WTC11 (cell line): ENCODE measurements at regions not wholly inside any gene's neighbourhood (a gene's known extent, or its start where the extent isn't known, plus 50 kb on each side); places are given as distances from the start of the nearest gene placed in this dataset.
A peak's percentile ranks its signal among the peaks of the same experiment; 100 is the strongest.

Source experiments
- ATAC-seq: fragments of 200-7000 bp; cut with Tn5 transposase; 2 replicates; pipeline ENCODE4 v1.10.0; 2021; ENCODE audit warnings: mild to moderate bottlenecking, moderate library complexity
- CTCF ChIA-PET: fragments of 300-600 bp; sonication (Branson Sonifier 250); formaldehyde crosslinking; loops from one replicate; lab custom pipeline; 2021; ENCODE audit warnings: antibody characterized with exemption; lab: Charles Lee
- POLR2A ChIA-PET: fragments of 350-600 bp; sonication (Branson Sonifier 250); formaldehyde crosslinking; loops from one replicate; lab custom pipeline; 2021; ENCODE audit warnings: antibody characterized with exemption; lab: Charles Lee
- DNase-seq: peaks from one replicate; pipeline ENCODE4 v3.0.0; 2021; ENCODE audit warnings: low spot score
- H3K27ac Mint-ChIP-seq: 2 replicates; pipeline ENCODE4 v1.8.0; 2021; ENCODE audit warnings: mixed read lengths
- H3K27me3 Mint-ChIP-seq: 2 replicates; pipeline ENCODE4 v1.8.0; 2021; ENCODE audit warnings: low read depth, mild to moderate bottlenecking, moderate library complexity, mixed read lengths
- H3K36me3 Mint-ChIP-seq: 2 replicates; pipeline ENCODE4 v1.8.0; 2021; ENCODE audit warnings: mixed read lengths
- H3K4me1 Mint-ChIP-seq: 2 replicates; pipeline ENCODE4 v1.8.0; 2022; ENCODE audit warnings: mixed read lengths
- H3K4me3 Mint-ChIP-seq: 2 replicates; pipeline ENCODE4 v1.8.0; 2021; ENCODE audit warnings: mild to moderate bottlenecking, moderate library complexity, mixed read lengths
- H3K9me3 Mint-ChIP-seq: 2 replicates; pipeline ENCODE4 v1.8.0; 2021; ENCODE audit warnings: mixed read lengths
- CREM ChIP-seq: sonication (generic); formaldehyde crosslinking; IDR thresholded peaks from 2 replicates; pipeline ENCODE4 v1.8.1; 2022; ENCODE audit warnings: mild to moderate bottlenecking, missing genetic modification reagents, moderate library complexity
- EMX1 ChIP-seq: fragments of 250-450 bp; sonication (Bioruptor Pico); IDR thresholded peaks from 2 replicates; pipeline ENCODE4 v1.8.0; 2021; ENCODE audit warnings: mild to moderate bottlenecking
- GTF2I ChIP-seq: fragments of 250-450 bp; sonication (Bioruptor Pico); conservative IDR thresholded peaks from 2 replicates; pipeline ENCODE4 v1.4.0; 2021; ENCODE audit warnings: mild to moderate bottlenecking
- MXD4 ChIP-seq: fragments of 250-450 bp; sonication (Bioruptor Pico); IDR thresholded peaks from 2 replicates; pipeline ENCODE4 v1.8.0; 2021; ENCODE audit warnings: mild to moderate bottlenecking, moderate library complexity, borderline replicate concordance
- MYBL2 ChIP-seq: sonication (generic); formaldehyde crosslinking; IDR thresholded peaks from 2 replicates; pipeline ENCODE4 v1.8.1; 2023; ENCODE audit warnings: mild to moderate bottlenecking, moderate library complexity, missing genetic modification reagents
- NFATC4 ChIP-seq: fragments of 250-450 bp; sonication (Bioruptor Pico); IDR thresholded peaks from 2 replicates; pipeline ENCODE4 v1.9.0; 2021; ENCODE audit warnings: mild to moderate bottlenecking
- RORB ChIP-seq: fragments of 250-450 bp; sonication (Bioruptor Pico); IDR thresholded peaks from 2 replicates; pipeline ENCODE4 v1.9.0; 2021; ENCODE audit warnings: mild to moderate bottlenecking
- SMAD4 ChIP-seq: sonication (generic); formaldehyde crosslinking; IDR thresholded peaks from 2 replicates; pipeline ENCODE4 v1.8.0; 2022; ENCODE audit warnings: mild to moderate bottlenecking, missing genetic modification reagents
- ZNF121 ChIP-seq: sonication (generic); formaldehyde crosslinking; IDR thresholded peaks from 2 replicates; pipeline ENCODE4 v1.8.0; 2023; ENCODE audit warnings: missing genetic modification reagents
- ZNF138 ChIP-seq: sonication (generic); formaldehyde crosslinking; conservative IDR thresholded peaks from 2 replicates; pipeline ENCODE4 v1.8.1; 2022; ENCODE audit warnings: mild to moderate bottlenecking, moderate library complexity, missing genetic modification reagents
- ZNF263 ChIP-seq: sonication (generic); formaldehyde crosslinking; IDR thresholded peaks from 2 replicates; pipeline ENCODE4 v1.8.1; 2022; ENCODE audit warnings: low read depth, mild to moderate bottlenecking, moderate library complexity, missing genetic modification reagents
- ZNF671 ChIP-seq: fragments of 250-450 bp; sonication (Bioruptor Pico); IDR thresholded peaks from 2 replicates; pipeline ENCODE4 v1.8.0; 2021; ENCODE audit warnings: mild to moderate bottlenecking
- TF ChIP-seq, protein P1 (sequence below): sonication (generic); formaldehyde crosslinking; IDR thresholded peaks from 2 replicates; pipeline ENCODE4 v1.8.0; 2022; ENCODE audit warnings: mild to moderate bottlenecking, missing genetic modification reagents
- TF ChIP-seq, protein P2 (sequence below): sonication (generic); formaldehyde crosslinking; IDR thresholded peaks from 2 replicates; pipeline ENCODE4 v1.8.0; 2023; ENCODE audit warnings: missing genetic modification reagents
- TF ChIP-seq, protein P3 (sequence below): sonication (generic); formaldehyde crosslinking; IDR thresholded peaks from 2 replicates; pipeline ENCODE4 v1.8.0; 2023; ENCODE audit warnings: missing genetic modification reagents, mild to moderate bottlenecking, borderline replicate concordance
- TF ChIP-seq, protein P4 (sequence below): fragments of 250-450 bp; sonication (Bioruptor Pico); IDR thresholded peaks from 2 replicates; pipeline ENCODE4 v2.1.2; 2022; ENCODE audit warnings: mild to moderate bottlenecking, moderate library complexity
- TF ChIP-seq, protein P5 (sequence below): sonication (generic); formaldehyde crosslinking; IDR thresholded peaks from 2 replicates; pipeline ENCODE4 v1.8.1; 2023; ENCODE audit warnings: mild to moderate bottlenecking, missing genetic modification reagents
- TF ChIP-seq, protein P6 (sequence below): sonication (generic); formaldehyde crosslinking; IDR thresholded peaks from 2 replicates; pipeline ENCODE4 v1.8.1; 2023; ENCODE audit warnings: mild to moderate bottlenecking, missing genetic modification reagents, borderline replicate concordance
- TF ChIP-seq, protein P7 (sequence below): sonication (generic); formaldehyde crosslinking; conservative IDR thresholded peaks from 2 replicates; pipeline ENCODE4 v1.8.1; 2022; ENCODE audit warnings: mild to moderate bottlenecking, missing genetic modification reagents

DNA sequence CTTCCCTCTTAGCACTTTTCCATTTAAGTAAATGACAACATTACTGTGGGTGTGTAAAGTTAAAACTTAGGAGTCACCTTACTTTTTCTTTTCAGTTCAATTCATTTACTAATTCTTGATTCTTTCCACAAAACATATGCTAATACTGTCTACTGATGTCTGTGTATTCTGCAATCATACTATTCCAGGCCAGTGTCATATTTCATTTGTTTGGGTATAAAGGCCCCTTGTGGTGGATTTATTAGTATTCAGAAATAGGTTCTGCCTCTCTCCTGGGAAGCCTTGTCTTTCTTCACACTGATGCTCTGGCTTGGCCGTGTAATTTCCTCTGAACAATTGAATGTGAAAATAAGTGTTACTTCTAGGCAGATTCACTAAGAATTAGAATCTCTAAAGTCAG is 621.9 kb upstream of the SPRY2 start:
- H3K27me3 Mint-ChIP-seq: no peaks in the 10 kb centered on the region
- TF ChIP-seq RORB (CRISPR knock-in tag): no peak
- TF ChIP-seq ZNF671 (CRISPR knock-in tag): no peak
- TF ChIP-seq ZNF263: no peak
- TF ChIP-seq EMX1: no peak
- TF ChIP-seq, protein P1, sequence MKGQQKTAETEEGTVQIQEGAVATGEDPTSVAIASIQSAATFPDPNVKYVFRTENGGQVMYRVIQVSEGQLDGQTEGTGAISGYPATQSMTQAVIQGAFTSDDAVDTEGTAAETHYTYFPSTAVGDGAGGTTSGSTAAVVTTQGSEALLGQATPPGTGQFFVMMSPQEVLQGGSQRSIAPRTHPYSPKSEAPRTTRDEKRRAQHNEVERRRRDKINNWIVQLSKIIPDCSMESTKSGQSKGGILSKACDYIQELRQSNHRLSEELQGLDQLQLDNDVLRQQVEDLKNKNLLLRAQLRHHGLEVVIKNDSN (CRISPR knock-in tag): no peak
- TF ChIP-seq MYBL2 (CRISPR knock-in tag): no peak
- TF ChIP-seq, protein P2, sequence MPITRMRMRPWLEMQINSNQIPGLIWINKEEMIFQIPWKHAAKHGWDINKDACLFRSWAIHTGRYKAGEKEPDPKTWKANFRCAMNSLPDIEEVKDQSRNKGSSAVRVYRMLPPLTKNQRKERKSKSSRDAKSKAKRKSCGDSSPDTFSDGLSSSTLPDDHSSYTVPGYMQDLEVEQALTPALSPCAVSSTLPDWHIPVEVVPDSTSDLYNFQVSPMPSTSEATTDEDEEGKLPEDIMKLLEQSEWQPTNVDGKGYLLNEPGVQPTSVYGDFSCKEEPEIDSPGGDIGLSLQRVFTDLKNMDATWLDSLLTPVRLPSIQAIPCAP: no peak
- no peak for TF ChIP-seq CREM (CRISPR knock-in tag)
- no peak for TF ChIP-seq NFATC4 (CRISPR knock-in tag)
- TF ChIP-seq, protein P3, sequence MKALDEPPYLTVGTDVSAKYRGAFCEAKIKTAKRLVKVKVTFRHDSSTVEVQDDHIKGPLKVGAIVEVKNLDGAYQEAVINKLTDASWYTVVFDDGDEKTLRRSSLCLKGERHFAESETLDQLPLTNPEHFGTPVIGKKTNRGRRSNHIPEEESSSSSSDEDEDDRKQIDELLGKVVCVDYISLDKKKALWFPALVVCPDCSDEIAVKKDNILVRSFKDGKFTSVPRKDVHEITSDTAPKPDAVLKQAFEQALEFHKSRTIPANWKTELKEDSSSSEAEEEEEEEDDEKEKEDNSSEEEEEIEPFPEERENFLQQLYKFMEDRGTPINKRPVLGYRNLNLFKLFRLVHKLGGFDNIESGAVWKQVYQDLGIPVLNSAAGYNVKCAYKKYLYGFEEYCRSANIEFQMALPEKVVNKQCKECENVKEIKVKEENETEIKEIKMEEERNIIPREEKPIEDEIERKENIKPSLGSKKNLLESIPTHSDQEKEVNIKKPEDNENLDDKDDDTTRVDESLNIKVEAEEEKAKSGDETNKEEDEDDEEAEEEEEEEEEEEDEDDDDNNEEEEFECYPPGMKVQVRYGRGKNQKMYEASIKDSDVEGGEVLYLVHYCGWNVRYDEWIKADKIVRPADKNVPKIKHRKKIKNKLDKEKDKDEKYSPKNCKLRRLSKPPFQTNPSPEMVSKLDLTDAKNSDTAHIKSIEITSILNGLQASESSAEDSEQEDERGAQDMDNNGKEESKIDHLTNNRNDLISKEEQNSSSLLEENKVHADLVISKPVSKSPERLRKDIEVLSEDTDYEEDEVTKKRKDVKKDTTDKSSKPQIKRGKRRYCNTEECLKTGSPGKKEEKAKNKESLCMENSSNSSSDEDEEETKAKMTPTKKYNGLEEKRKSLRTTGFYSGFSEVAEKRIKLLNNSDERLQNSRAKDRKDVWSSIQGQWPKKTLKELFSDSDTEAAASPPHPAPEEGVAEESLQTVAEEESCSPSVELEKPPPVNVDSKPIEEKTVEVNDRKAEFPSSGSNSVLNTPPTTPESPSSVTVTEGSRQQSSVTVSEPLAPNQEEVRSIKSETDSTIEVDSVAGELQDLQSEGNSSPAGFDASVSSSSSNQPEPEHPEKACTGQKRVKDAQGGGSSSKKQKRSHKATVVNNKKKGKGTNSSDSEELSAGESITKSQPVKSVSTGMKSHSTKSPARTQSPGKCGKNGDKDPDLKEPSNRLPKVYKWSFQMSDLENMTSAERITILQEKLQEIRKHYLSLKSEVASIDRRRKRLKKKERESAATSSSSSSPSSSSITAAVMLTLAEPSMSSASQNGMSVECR (CRISPR knock-in tag): no peak
- no peak for TF ChIP-seq SMAD4
- TF ChIP-seq, protein P4, sequence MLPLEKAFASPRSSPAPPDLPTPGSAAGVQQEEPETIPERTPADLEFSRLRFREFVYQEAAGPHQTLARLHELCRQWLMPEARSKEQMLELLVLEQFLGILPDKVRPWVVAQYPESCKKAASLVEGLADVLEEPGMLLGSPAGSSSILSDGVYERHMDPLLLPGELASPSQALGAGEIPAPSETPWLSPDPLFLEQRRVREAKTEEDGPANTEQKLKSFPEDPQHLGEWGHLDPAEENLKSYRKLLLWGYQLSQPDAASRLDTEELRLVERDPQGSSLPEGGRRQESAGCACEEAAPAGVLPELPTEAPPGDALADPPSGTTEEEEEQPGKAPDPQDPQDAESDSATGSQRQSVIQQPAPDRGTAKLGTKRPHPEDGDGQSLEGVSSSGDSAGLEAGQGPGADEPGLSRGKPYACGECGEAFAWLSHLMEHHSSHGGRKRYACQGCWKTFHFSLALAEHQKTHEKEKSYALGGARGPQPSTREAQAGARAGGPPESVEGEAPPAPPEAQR (CRISPR knock-in tag): no peak
- TF ChIP-seq ZNF121 (CRISPR knock-in tag): no peak
- TF ChIP-seq, protein P5, sequence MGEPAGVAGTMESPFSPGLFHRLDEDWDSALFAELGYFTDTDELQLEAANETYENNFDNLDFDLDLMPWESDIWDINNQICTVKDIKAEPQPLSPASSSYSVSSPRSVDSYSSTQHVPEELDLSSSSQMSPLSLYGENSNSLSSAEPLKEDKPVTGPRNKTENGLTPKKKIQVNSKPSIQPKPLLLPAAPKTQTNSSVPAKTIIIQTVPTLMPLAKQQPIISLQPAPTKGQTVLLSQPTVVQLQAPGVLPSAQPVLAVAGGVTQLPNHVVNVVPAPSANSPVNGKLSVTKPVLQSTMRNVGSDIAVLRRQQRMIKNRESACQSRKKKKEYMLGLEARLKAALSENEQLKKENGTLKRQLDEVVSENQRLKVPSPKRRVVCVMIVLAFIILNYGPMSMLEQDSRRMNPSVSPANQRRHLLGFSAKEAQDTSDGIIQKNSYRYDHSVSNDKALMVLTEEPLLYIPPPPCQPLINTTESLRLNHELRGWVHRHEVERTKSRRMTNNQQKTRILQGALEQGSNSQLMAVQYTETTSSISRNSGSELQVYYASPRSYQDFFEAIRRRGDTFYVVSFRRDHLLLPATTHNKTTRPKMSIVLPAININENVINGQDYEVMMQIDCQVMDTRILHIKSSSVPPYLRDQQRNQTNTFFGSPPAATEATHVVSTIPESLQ (CRISPR knock-in tag): no peak
- no peak for TF ChIP-seq ZNF138 (CRISPR knock-in tag)
- TF ChIP-seq, protein P6, sequence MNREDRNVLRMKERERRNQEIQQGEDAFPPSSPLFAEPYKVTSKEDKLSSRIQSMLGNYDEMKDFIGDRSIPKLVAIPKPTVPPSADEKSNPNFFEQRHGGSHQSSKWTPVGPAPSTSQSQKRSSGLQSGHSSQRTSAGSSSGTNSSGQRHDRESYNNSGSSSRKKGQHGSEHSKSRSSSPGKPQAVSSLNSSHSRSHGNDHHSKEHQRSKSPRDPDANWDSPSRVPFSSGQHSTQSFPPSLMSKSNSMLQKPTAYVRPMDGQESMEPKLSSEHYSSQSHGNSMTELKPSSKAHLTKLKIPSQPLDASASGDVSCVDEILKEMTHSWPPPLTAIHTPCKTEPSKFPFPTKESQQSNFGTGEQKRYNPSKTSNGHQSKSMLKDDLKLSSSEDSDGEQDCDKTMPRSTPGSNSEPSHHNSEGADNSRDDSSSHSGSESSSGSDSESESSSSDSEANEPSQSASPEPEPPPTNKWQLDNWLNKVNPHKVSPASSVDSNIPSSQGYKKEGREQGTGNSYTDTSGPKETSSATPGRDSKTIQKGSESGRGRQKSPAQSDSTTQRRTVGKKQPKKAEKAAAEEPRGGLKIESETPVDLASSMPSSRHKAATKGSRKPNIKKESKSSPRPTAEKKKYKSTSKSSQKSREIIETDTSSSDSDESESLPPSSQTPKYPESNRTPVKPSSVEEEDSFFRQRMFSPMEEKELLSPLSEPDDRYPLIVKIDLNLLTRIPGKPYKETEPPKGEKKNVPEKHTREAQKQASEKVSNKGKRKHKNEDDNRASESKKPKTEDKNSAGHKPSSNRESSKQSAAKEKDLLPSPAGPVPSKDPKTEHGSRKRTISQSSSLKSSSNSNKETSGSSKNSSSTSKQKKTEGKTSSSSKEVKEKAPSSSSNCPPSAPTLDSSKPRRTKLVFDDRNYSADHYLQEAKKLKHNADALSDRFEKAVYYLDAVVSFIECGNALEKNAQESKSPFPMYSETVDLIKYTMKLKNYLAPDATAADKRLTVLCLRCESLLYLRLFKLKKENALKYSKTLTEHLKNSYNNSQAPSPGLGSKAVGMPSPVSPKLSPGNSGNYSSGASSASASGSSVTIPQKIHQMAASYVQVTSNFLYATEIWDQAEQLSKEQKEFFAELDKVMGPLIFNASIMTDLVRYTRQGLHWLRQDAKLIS: no peak
- no peak for TF ChIP-seq MXD4
- TF ChIP-seq GTF2I (CRISPR knock-in tag): no peak
- TF ChIP-seq, protein P7, sequence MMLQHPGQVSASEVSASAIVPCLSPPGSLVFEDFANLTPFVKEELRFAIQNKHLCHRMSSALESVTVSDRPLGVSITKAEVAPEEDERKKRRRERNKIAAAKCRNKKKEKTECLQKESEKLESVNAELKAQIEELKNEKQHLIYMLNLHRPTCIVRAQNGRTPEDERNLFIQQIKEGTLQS (CRISPR knock-in tag): no peak
- no peak overlapping the region for H3K4me3 Mint-ChIP-seq
- ATAC-seq (peak; percentile 61; the same call in 1 of the 2 replicates), DNase-seq (no peak)
- H3K4me1 Mint-ChIP-seq: peaks cover 13% of the 10 kb centered on the region
- CTCF ChIA-PET: interaction anchor here (0.9 kb wide), 1 partner anchor 16 kb away, joined by 4 read pairs; no protein-coding TSS in a partner anchor
- peaks cover 5% of the 10 kb centered on the region for H3K9me3 Mint-ChIP-seq
- POLR2A ChIA-PET: no interaction called here
- H3K36me3 Mint-ChIP-seq: no peaks in the 10 kb centered on the region
- no peak overlapping the region for H3K27ac Mint-ChIP-seq
